Suppressor macrophage treated with lipopolysaccharide for 1 hour (primary cell): ENCODE measurements at regions not wholly inside any gene's neighbourhood (a gene's known extent, or its start where the extent isn't known, plus 50 kb on each side); places are given as distances from the start of the nearest gene placed in this dataset.
"Not testable (repeated sequence)": the region's sequence is repeated elsewhere in the genome, so short reads cannot be mapped to it uniquely, and the experiment has no call there.

ENCODE experiments used
- DNase-seq, 3 donors: peaks; one replicate each; pipeline ENCODE4 v3.0.0-alpha.2; 2020 to 2022

DNA sequence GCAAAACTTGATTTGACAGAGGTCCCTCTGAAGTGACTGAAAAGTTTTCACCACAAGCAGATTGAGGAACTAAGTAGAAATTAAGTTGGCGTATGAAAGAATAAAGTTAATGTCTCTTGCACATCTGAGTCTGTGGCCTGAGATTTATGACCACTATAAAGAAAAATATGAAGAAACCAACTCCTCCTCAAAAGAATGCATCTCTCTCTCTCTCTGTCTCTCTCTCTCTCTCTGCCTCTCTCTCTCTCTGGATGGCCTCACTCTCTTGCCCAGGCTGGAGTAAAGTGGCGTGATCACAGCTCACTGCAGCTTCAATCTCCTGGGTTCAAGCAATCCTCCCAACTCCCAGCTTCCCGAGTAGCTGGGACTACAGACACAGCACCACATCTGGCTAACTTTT, 55.2 kb downstream of the RPL22L1 start:
- DNase-seq, result no peak

DNA sequence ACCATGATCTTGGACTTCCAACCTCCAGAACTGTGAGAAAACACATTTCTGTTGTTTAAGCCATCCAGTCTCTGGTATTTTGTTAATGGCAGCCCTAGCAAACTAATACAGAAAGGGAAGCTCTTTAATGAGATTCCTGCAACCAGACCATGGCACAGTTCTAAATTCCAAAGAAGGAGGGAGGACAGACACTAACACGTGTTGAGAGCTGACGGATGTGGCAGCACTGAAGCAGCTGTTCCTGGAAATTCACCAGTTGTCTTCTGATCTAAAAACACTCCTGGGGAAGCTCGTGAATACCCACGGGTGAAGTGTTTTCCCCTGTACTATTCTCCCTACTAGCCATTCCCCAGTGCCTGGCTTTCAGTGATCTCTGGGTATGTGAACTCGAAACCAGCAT, 56.7 kb downstream of the RPL22L1 start:
- no peak for DNase-seq

DNA sequence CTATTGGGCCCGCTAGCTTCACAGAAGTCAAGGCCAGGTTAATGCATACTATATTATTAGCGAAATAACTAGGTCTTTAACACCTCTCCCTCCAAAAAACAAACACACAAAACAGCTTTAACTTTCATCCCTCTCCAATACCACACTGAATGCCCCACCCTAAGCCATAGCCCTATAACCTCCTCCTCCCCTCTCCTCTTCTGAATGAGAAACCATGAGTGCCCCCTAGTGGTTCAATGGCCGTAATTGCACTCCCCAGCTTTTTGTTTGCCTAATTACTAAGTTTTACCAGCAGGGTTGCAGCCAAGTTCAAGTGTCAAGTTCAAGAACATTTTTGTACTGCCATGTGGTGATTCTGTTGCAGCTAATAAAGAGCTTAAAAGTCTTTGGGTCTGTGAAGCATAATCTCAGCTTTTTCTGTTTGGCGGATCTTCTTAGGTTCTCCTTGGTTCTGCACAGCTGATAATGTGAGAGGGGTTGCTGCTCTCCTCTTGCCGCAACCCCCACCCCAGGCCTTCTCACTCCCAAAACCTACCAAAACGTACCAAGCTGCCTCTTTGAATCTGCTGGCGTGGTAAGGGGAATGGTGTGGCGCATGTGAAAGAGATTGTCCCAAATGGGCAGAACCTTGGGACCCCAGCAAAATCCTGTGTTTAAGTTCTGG, 57.9 kb downstream of the RPL22L1 start:
- DNase-seq, result peak; percentile 75 to 86 (median 82)

DNA sequence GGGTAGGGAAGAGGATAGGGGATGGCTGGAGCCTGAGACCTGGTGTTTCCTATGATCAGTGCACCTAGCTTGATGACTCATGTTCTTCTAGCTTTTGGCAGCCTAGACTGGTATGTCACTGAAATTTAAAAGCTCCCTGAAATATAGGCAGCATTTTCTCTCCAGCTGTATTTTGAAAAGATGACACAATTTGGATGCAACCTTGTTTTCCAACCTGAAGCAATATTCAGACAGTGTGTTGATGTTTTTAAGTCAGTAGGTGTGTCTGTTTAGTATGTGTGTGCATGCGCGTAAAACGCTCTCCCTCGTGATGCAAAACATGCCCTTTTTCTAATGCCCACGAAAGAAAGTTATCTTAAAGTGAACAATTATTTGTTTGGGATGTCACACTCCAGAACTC, 58.5 kb downstream of the RPL22L1 start:
- DNase-seq, result no peak

DNA sequence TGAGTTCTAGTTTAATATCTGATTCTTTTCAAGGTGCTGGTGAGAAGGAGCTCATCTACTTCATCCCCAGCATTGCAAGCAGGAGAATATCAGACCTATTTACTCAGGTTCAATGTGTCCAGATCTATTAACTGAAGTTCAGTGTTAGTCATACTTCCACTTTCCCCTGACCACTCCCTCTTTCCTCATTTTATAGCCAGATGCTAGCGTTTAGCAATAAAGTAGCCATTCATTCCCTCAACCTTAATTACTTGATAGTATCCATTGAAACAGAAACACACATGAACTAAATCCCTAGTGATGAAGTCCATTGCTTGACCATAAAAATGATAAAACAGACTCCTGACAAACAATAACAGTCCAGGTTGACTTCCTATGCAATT, 60.0 kb downstream of the RPL22L1 start:
- DNase-seq, result no peak

DNA sequence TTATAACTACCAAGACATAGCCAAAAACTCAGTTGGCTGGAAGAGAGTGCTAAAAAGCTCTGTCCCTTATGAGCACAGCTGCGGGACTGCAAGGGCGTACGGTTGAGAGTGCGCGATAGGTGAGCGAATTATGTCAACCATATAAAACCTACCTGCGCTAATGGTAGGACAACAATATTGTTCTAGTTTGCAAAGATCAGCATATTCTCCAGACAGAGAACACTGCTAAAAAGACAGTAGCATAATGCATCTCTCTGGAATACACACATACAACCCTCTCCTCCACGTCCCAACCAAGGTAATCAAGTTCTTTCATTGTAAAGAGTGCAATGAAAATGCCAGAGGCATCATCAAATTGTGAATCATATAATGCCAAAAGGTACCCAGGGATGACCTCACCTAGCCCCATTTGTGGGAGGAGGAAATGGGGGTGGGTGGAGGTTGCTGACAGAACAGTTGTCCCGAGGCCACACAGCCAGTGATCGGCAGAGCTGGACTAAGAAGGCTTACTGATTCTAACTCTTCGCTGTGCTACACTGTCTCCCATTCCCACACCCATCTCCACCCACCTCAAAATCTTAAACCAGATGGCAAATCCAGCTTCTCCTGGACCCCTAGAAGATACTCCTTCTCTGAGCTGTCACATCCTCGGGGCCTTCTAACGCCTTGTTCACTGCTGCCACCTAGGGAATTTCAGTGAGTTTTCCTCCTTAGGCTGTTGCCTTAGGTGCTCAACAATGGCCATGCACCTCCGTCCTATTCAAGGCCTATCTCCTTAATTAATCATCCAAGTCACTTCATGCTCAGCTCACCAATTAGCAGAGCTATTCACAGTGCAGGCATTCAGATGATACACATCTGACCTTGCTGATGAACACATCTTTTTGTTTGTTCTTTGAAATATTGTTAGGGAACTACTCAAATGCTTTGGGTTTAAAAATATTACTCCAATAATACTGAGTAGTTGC, 60.7 kb downstream of the RPL22L1 start:
- DNase-seq, result peak in 2 of 3 donors; percentile 9 to 11

DNA sequence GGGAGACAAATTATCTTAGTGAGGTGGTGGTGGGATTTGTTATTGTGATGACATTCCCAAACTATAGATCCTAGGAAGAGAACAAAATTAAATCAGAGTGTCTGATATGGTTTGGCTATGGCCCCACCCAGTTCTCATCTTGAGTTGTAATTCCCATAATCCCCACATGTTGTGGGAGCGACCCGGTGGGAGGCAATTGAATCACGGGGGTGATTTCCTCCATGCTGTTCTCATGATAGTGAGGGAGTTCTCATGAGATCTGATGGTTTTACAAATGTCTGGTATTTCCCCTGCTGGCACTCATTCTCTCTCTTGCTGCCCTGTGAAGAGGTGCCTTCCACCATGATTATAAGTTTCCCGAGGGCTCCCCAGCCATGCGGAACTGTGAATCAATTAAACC, 62.0 kb downstream of the RPL22L1 start:
- peak in 2 of 3 donors; percentile 14 to 21 for DNase-seq

DNA sequence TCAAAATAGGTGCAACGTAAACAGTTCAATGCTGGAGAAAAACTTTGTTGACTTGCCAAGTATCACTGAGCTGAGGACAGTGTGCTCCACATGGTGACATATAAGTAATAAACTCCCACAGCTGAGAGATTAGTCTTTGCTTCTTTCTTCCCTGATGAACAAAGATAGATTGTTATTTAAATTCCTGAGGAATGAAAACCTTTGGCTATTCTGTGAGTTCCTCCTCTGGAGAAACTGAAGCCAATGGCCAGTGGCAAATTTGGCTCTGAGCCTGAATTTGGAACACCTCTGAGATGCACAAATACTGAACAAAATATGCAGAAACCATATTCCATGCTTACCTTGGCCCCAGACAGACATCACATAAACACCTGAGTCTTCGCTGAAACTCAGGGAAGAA, 63.3 kb downstream of the RPL22L1 start:
- DNase-seq, result no peak

DNA sequence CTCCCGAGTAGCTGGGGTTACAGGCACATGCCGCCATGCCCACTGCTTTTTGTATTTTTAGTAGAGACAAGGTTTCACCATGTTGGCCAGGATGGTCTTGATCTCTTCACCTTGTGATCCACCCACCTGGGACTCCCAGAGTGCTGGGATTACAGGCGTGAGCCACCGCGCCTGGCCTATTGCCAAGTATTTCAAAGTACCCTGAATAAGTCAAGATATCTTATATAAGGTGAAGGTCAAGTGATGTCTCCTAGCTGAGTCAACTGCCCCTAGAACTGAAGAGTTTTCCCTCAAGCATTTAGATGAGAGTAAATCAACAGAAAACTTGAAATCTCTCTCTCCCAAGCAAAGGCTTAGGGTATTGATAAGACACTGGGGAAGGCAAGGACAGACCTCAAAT, 63.9 kb downstream of the RPL22L1 start:
- no peak for DNase-seq

DNA sequence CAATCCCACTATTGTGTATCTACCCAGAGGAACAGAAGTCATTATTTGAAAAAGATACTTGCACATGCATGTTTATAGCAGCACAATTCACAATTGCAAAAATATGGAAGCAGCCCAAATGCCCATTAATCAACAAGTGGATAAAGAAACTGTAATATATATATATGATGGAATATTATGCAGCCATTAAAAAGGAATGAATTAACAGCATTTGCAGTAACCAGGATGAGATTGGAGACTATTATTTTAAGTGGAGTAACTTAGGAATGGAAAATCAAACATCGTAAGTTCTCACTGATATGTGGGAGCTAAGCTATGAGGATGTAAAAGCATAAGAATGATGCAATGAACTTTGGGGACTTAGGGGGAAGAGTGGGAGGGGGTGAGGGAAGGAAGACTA, 64.7 kb downstream of the RPL22L1 start:
- DNase-seq, result not testable (repeated sequence)

DNA sequence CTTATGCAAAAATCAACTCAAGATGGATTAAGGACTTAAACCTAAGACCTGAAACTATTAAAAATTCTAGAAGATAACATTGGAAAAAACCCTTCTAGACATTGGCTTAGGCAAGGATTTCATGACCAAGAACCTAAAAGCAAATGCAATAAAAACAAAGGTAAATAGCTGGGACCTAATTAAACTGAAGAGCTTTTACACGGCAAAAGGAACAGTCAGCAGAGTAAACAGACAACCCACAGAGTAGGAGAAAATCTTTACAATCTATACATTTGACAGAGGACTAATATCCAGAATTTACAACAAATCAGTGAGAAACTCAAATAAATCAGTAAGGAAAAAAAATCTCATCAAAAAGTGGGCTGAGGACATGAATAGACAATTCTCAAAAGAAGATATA, 65.4 kb downstream of the RPL22L1 start:
- DNase-seq, result not testable (repeated sequence)

DNA sequence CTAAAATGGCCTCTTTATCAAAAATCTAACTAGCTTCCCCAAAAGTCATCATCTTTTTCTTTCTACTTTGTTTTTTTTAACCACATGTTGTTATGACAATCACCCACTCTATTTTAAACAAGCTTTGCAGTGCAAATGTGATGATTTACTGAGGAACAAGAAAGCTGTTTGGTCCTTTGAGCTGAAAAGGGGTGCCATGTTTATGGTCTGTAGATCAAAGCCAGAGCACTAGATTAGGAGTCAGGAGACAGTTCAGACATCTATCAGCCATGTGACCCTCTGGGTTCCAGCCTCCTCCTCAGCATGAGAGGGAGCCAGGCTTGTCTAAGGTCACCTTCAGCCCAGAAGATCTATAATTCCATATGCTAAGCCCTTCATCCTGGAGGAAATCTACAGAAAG, 65.9 kb downstream of the RPL22L1 start:
- no peak for DNase-seq

DNA sequence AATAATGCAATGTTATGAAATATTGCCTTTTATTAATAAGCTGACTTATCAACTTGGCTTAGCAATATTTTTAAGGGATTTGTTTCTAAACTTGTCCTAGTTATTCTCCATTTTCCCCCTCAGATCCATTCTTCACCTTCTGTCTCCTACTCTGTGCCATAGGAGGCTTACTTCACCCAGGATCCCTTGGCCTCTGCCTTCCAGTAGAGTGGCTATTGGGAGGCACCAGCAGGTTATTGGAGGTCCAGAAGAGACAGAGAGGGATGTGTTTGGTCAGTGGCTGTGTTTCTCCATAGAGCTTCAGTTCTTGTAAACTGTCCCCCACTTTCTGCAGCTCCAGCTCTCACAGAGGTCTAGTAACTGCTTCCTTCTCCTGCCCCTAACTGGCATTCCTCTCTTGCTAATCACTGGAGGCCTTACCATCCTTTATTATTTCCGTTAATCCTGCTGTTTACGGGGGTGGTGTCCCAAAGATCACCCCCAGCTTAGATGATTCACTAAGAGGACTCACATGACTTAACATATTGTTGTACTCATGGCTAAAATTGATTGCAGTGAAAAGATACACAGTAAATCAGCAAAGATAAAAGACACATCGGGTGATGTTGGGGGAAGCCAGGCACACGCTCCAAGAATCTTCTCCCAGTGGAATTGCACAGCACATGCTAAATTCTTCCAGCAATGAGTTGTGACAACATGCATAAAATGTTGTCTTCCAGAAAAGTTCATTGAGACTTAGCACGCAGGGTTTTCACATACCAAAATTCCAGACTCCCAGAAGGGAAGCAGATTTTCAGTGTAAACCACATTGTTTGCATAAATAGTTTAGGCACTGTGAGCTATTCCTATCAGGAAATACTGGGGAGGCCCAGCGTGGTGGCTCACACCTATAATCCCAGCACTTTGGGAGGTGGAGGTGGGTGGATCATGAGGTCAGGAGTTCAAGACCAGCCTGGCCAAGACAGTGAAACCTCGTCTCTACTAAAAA, 67.5 kb downstream of the RPL22L1 start:
- no peak for DNase-seq

DNA sequence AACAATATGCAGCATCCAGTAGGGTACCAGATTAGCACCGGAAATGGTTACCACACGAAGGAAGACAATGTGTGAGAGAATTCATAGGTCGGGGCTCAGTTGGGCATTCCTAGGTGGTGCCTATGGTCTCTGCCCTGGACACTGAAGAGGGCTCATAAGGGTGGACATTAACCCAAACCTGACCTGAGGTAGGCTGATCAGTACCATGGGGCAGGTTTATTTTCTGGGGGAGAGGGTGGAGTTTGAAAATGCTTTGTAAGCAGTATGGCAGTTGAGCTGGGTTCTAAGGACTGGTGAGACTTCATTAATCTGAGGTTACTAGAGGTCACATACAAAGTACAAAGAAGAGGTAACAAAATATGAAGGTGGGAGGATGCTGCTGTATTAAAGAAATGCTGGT, 68.4 kb downstream of the RPL22L1 start:
- no peak for DNase-seq

DNA sequence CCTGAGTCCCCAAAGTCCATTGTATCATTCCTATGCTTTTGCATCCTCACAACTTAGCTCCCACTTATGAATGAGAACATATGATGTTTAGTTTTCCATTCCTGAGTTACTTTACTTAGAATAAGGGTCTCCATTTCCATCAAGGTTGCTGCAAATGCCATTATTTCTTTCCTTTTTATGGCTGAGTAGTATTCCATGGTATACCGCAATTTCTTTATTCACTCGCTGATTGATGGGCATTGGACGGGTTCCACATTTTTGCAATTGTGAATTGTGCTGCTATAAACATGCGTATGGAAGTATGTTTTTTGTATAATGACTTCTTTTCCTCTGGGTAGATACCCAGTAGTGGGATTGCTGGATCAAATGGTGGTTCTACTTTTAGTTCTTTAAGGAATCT, 69.7 kb downstream of the RPL22L1 start:
- DNase-seq, result not testable (repeated sequence)

DNA sequence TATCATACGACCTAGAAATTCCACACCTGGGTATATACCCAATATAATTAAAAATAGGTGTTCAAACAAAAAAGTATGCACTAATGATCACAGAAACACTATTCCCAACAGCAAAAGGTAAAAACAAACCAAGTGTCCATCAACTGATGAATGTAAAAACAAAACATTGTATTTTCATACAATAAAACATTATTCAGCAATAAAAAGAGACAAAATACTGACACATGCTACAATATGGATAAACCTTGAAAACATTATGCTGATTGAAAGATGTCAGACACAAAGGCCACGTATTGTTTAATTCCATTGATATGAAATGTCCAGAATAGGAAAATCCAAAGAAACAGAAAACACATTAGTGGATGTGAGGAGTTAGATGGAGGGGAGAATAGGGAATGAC, 71.0 kb downstream of the RPL22L1 start:
- no peak for DNase-seq

DNA sequence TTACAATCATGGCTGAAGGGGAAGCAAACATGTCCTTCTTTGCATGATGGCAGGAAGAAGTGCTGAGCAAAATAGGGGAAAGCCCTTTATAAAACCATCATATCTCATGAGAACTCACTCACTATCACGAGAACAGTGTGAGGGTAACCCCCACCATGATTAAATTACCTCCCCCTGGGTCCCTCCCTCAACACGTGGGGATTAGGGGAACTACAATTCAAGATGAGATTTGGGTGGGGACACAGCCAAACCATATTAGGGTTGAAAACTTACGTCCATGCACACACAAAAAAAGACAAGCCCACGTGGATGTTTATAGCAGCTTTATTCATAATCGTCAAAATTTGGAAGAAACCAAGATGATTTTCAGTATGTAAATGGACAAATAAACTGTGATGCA, 72.3 kb downstream of the RPL22L1 start:
- no peak for DNase-seq

DNA sequence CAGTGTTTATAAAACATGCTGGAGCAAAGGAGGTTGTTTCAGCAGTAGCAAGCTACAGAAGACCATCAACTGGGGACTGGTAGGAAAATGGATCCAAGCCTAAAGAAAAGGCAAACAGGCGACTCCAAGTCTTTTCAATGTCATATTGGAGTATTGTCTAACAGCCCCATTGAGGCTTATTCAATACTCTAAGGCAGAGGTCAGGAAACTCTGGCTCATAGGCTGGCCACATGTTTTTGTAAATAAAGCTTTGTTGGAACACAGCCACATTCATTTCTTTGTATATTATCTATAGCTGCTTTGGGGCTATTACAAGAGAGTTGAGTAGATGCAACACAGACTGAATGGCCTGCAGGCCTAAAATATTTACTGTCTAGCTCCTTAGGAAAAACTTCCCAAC, 77.5 kb downstream of the RPL22L1 start:
- no peak for DNase-seq

DNA sequence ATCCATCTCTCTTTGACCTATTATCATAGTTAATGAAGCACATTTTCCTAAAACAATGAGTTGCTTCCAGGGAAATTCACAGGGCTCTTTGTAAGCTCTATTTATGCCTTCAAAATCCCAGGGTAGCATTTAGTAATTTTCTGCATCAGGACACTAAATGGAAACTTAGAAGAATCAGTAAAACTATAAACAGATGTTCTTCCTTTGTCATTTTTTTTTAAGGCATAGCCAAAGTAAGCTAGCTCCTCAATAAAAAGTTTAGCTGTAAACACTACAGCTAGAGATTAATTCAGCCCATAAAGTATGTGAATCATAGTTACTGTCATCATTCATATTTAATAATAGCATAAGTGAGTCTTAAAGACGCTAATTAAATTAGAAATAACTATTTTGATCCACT, 79.3 kb downstream of the RPL22L1 start:
- no peak for DNase-seq

DNA sequence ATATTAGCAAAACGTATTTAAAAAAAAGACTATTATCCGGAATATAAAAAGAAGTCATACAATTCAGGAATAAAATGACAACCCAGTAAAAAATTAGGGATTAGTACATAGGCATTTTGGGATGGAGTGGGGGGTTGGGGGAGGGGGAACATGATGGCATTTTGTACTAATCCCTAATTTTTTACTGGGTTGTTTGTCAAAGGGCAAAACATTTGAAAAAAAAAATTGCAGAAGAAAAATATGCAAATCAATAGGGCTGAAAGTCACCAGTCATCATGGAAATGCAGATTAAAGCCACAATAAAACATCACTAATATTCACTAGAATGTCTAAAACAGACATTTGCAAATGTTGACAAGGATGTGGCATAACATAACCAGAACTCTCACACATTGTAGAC, 82.5 kb downstream of the RPL22L1 start:
- no peak for DNase-seq

DNA sequence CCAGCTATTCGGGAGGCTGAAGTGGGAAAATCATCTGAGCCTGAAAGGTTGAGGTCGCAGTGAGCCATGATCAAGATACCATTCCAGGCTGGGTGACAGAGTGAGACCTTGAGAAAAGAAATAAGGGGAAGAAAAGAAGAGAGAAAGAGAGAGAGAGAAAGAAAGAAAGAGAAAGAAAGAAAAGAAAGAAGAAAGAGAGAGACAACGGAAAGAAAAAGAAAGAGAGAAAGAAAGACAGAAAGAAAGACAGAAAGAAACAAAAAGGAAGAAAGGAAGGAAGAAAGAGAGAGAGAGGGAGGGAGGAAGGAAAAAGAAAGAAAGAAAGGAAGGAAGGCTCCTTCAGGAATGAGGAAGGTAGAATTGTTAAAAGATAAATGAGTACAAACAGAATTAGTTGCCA, 84.5 kb downstream of the RPL22L1 start:
- no peak for DNase-seq

DNA sequence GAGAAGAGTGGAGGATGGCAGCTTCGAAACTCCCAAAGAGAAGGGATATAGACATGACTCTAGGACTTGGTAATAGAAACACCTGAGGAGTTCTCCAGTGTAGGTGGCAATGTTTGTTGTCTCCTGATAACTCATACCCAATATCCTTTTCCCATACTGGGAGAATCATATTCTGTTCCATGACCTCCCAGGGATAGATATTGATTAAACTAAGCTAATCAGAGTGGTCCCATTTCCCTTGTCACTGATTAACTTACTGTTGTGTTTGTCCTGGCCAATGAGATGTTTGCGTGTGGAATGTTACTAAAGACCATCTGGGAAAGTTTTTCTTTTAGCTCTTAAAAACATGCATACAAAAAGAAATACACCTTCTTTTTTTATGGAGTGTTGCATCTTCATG, 85.6 kb downstream of the RPL22L1 start:
- DNase-seq, result no peak

DNA sequence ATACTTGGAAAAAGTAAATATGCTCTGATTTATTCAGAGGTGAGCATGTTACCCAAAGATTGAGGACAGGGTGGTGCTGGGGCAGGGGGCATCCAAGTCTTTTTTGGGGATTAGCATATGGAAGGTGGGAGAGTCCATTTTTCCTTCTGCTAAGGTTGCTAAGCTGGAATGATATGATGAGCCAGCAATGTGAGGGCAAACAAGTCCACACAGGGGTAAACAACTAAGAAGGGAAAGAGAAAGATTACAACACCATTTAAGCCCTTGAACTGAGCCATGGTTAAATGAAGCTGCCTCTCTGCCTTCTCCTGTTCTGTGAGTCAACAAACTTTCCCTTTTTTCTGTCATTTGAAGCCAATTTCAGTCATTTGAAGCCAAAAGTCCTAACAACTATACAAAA, 89.0 kb downstream of the RPL22L1 start:
- no peak for DNase-seq
